KMS-11 (cell line): ENCODE measurements at regions not wholly inside any gene's neighbourhood (a gene's known extent, or its start where the extent isn't known, plus 50 kb on each side); places are given as distances from the start of the nearest gene placed in this dataset.

Source experiments
- H2AFZ ChIP-seq: fragments of 200-600 bp; sonication (generic); 2 replicates; pipeline ENCODE4 v1.6.1; 2016; ENCODE audit warnings: antibody characterized with exemption, mixed run types, low read depth
- H3K27ac ChIP-seq: fragments of 200-600 bp; sonication (generic); 2 replicates; pipeline ENCODE4 v1.6.1; 2016; ENCODE audit warnings: mild to moderate bottlenecking, mixed run types
- H3K27me3 ChIP-seq: fragments of 200-600 bp; sonication (generic); 2 replicates; pipeline ENCODE4 v1.6.1; 2017; ENCODE audit warnings: mild to moderate bottlenecking, low read depth, mixed run types, moderate library complexity; ENCODE audit not compliant: insufficient read depth
- H3K36me3 ChIP-seq: fragments of 200-600 bp; sonication (generic); 2 replicates; pipeline ENCODE4 v1.6.1; 2017; ENCODE audit warnings: mild to moderate bottlenecking, mixed run types; ENCODE audit not compliant: insufficient read depth
- H3K4me1 ChIP-seq: fragments of 200-600 bp; sonication (generic); 2 replicates; pipeline ENCODE4 v1.6.1; 2016; ENCODE audit warnings: mild to moderate bottlenecking, low read depth, mixed run types; ENCODE audit not compliant: poor library complexity, severe bottlenecking
- H3K4me2 ChIP-seq: fragments of 200-600 bp; sonication (generic); 2 replicates; pipeline ENCODE4 v1.7.0; 2016; ENCODE audit warnings: mild to moderate bottlenecking, mixed run types
- H3K4me3 ChIP-seq: fragments of 200-600 bp; sonication (generic); IDR thresholded peaks from 2 replicates; pipeline ENCODE4 v1.6.1; 2017; ENCODE audit warnings: low read depth, low read length, mixed read lengths; ENCODE audit not compliant: insufficient read depth
- H3K79me2 ChIP-seq: fragments of 200-600 bp; sonication (generic); 2 replicates; pipeline ENCODE4 v1.6.1; 2016; ENCODE audit warnings: low read depth, mixed run types; ENCODE audit not compliant: insufficient read depth
- H3K9ac ChIP-seq: fragments of 200-600 bp; sonication (generic); 2 replicates; pipeline ENCODE4 v1.6.1; 2016; ENCODE audit warnings: mild to moderate bottlenecking, mixed run types
- H4K20me1 ChIP-seq: fragments of 200-600 bp; sonication (generic); 2 replicates; pipeline ENCODE4 v1.6.1; 2016; ENCODE audit warnings: mild to moderate bottlenecking, mixed run types; ENCODE audit not compliant: insufficient read depth
- TF ChIP-seq, protein P1 (sequence below): fragments of 200-600 bp; sonication (generic); conservative IDR thresholded peaks from 2 replicates; pipeline ENCODE4 v1.6.1; 2017; ENCODE audit warnings: low read depth, mild to moderate bottlenecking, antibody characterized with exemption, low read length, moderate library complexity, mixed read lengths

DNA sequence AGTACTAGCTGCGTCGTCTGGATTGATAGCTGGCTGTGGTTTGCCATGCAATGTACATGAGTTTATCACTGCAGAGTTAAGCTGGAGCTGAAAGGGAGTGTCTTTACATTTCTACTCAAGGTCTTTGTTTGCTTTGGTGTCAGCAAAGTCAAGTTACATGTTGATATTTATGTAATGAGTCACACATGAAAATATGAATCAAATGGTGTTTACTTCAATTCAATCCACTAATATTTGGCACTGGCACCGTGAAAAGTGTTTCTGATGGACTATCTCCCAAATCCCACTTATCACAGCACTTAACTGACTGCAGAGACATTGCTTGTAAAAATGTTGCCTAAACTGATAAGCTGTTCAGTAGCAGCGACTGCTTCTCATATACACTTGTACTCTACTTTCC is 395.9 kb downstream of the TFEC start:
- H3K4me1 ChIP-seq, result no peaks in the 10 kb centered on the region
- H3K79me2 ChIP-seq, result no peaks in the 10 kb centered on the region
- H2AFZ ChIP-seq, result no peak overlapping the region
- no peak overlapping the region for H3K27ac ChIP-seq
- no peak overlapping the region for H3K9ac ChIP-seq
- H3K4me2 ChIP-seq, result no peak overlapping the region
- no peaks in the 10 kb centered on the region for H3K27me3 ChIP-seq
- no peak overlapping the region for H3K4me3 ChIP-seq
- TF ChIP-seq, protein P1, sequence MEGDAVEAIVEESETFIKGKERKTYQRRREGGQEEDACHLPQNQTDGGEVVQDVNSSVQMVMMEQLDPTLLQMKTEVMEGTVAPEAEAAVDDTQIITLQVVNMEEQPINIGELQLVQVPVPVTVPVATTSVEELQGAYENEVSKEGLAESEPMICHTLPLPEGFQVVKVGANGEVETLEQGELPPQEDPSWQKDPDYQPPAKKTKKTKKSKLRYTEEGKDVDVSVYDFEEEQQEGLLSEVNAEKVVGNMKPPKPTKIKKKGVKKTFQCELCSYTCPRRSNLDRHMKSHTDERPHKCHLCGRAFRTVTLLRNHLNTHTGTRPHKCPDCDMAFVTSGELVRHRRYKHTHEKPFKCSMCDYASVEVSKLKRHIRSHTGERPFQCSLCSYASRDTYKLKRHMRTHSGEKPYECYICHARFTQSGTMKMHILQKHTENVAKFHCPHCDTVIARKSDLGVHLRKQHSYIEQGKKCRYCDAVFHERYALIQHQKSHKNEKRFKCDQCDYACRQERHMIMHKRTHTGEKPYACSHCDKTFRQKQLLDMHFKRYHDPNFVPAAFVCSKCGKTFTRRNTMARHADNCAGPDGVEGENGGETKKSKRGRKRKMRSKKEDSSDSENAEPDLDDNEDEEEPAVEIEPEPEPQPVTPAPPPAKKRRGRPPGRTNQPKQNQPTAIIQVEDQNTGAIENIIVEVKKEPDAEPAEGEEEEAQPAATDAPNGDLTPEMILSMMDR, result no peak
- no peaks in the 10 kb centered on the region for H4K20me1 ChIP-seq
- no peaks in the 10 kb centered on the region for H3K36me3 ChIP-seq

DNA sequence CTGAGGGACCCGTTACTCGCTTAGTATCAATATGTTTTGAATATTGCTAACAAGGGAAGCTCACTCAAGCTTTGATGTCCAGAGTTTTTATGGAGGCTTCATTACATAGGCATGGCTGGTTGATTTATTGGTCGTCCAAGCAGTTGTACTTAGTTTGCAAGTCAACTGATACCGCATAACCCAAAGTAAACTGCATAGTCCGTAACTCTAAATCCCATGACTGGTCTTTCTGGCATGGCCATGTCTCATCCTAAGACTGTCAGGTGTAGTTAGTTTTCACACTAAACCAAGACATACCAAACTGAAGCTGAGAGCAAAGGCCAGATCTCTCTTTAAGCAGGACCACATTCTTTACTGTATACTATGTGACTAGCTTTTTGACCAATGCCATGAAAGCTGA is 397.9 kb downstream of the TFEC start:
- H3K4me3 ChIP-seq, result no peak overlapping the region
- H3K36me3 ChIP-seq, result no peaks in the 10 kb centered on the region
- no peaks in the 10 kb centered on the region for H3K4me1 ChIP-seq
- H4K20me1 ChIP-seq, result no peaks in the 10 kb centered on the region
- no peak overlapping the region for H3K27ac ChIP-seq
- H2AFZ ChIP-seq, result 0 out of 2 replicates have a peak overlapping the region, but pooled peaks have one; percentile 2
- TF ChIP-seq, protein P1, result no peak
- no peaks in the 10 kb centered on the region for H3K79me2 ChIP-seq
- no peaks in the 10 kb centered on the region for H3K27me3 ChIP-seq
- H3K4me2 ChIP-seq, result no peak overlapping the region
- no peak overlapping the region for H3K9ac ChIP-seq

DNA sequence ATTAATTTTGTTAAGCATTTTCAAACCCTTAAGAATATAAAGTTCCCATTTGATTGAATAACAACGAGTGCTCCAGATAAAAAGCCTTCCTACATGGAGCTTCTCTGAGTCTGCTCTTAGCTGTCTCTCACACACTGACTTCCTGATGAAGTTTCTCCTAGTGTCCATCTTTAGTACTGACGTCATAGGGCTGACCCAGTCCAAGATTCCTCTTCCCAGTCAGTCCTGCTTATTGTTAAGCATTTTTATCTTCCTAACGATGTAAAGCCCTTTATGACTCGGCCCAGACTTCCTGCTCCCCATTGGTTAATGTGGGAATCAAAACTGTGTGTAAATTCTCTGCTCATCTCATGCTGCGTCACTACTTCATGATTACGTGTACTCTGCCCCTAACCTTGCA is 398.8 kb downstream of the TFEC start:
- Histone ChIP-seq H3K9ac (no peak overlapping the region), H3K79me2 (no peaks in the 10 kb centered on the region), H3K4me3 (no peak overlapping the region), H3K27me3 (no peaks in the 10 kb centered on the region), H3K4me1 (no peaks in the 10 kb centered on the region), H3K4me2 (no peak overlapping the region), H4K20me1 (no peaks in the 10 kb centered on the region), H2AFZ (0 out of 2 replicates have a peak overlapping the region, but pooled peaks have one; percentile 2), H3K27ac (no peak overlapping the region), H3K36me3 (no peaks in the 10 kb centered on the region)
- TF ChIP-seq, protein P1, result no peak

DNA sequence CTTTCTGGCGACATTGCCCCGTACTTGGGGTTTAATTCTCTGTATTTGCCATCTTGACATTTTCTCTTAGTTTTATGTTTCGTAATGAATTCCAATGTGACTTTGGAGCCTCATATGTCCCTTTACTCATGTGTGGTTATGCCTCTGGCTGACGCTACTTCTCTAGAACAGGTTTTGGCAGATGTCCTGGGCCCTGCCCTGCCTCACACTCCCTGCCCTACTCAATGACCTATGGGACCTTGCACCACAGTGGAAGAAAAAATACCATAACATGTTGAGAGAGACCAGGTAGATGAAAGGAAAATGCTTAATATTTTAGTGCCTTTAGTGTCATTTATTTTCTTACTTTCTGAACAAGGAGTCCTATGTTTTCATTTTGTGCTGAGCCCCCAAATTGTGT is 400.5 kb downstream of the TFEC start:
- TF ChIP-seq, protein P1, result no peak
- H3K27me3 ChIP-seq, result no peaks in the 10 kb centered on the region
- H3K4me3 ChIP-seq, result no peak overlapping the region
- H3K4me2 ChIP-seq, result no peak overlapping the region
- H4K20me1 ChIP-seq, result no peaks in the 10 kb centered on the region
- no peaks in the 10 kb centered on the region for H3K79me2 ChIP-seq
- no peak overlapping the region for H2AFZ ChIP-seq
- H3K4me1 ChIP-seq, result no peaks in the 10 kb centered on the region
- no peak overlapping the region for H3K9ac ChIP-seq
- H3K36me3 ChIP-seq, result no peaks in the 10 kb centered on the region
- H3K27ac ChIP-seq, result no peak overlapping the region

DNA sequence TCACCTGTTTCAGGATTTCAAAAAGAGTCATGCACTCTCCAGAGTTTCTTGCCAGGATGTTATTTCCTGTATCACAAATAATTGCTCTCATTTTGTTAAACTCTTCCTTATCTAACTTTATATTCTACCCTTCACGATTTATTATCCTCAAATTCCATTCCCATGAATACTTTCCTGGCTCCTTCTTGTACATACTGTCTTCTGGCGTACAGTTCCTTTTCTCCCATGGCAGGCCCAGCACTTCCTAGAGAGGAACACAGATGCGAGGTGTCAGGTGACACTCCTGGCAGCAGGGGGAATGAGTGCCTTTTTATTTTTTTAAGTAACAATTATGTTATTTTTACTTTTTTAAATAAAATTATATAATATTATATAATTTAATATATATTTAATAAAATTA is 411.9 kb downstream of the TFEC start:
- Histone ChIP-seq H3K79me2 (no peaks in the 10 kb centered on the region), H3K9ac (no peak overlapping the region), H3K4me3 (no peak overlapping the region), H3K4me2 (no peak overlapping the region), H4K20me1 (no peaks in the 10 kb centered on the region), H3K27ac (no peak overlapping the region), H2AFZ (no peak overlapping the region), H3K36me3 (no peaks in the 10 kb centered on the region), H3K4me1 (no peaks in the 10 kb centered on the region), H3K27me3 (no peaks in the 10 kb centered on the region)
- TF ChIP-seq, protein P1, result no peak
